Panc1 (cell line): ENCODE measurements at regions not wholly inside any gene's neighbourhood (a gene's known extent, or its start where the extent isn't known, plus 50 kb on each side); places are given as distances from the start of the nearest gene placed in this dataset.

Source experiments
- CTCF ChIP-seq: fragments of 450-650 bp; IDR thresholded peaks from 2 replicates; pipeline ENCODE4 v1.5.1; 2017; ENCODE audit warnings: mild to moderate bottlenecking
- POLR2AphosphoS5 ChIP-seq: IDR thresholded peaks from 2 replicates; pipeline ENCODE4 v1.6.1; 2012; ENCODE audit warnings: mild to moderate bottlenecking, low read depth, low read length, moderate library complexity
- SIN3A ChIP-seq: IDR thresholded peaks from 2 replicates; pipeline ENCODE4 v1.6.1; 2012; ENCODE audit warnings: low read depth, mild to moderate bottlenecking, low read length, moderate library complexity, borderline replicate concordance; ENCODE audit not compliant: insufficient read depth
- TCF7L2 ChIP-seq: IDR thresholded peaks from 2 replicates; pipeline ENCODE4 v1.6.1; 2011; ENCODE audit warnings: mild to moderate bottlenecking, low read depth, low read length, inconsistent platforms
- TF ChIP-seq, protein P1 (sequence below), 2 experiments: IDR thresholded peaks; 2 replicates each; pipeline ENCODE4 v1.6.1; 2011 to 2012; ENCODE audit warnings: low read depth in 2 of 2, control low read depth in 1 of 2, low read length in 1 of 2, mild to moderate bottlenecking in 1 of 2, moderate library complexity in 1 of 2; ENCODE audit not compliant: insufficient read depth in 1 of 2

DNA sequence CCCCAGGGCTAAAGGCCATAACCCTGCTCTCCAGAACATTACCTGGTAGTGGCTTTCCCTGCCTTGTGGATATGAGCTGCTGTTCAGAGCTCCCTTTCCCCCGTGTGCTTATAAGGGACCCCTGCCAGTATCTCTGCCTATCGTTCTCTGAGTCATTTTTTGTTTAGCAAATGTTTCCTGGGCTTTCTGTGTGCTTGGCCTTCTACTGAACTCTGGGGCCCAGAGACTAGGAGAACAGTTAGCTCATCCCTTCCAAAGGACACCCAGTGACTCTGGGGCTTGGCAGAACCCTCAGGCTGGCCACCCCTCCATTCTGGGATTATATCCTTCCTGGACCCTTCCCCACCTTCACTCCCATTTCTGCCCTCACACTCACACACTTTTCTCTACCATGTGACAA is 80.8 kb upstream of the POU3F1 start:
- no peak for TF ChIP-seq CTCF
- no peak for TF ChIP-seq POLR2AphosphoS5
- TF ChIP-seq, protein P1, sequence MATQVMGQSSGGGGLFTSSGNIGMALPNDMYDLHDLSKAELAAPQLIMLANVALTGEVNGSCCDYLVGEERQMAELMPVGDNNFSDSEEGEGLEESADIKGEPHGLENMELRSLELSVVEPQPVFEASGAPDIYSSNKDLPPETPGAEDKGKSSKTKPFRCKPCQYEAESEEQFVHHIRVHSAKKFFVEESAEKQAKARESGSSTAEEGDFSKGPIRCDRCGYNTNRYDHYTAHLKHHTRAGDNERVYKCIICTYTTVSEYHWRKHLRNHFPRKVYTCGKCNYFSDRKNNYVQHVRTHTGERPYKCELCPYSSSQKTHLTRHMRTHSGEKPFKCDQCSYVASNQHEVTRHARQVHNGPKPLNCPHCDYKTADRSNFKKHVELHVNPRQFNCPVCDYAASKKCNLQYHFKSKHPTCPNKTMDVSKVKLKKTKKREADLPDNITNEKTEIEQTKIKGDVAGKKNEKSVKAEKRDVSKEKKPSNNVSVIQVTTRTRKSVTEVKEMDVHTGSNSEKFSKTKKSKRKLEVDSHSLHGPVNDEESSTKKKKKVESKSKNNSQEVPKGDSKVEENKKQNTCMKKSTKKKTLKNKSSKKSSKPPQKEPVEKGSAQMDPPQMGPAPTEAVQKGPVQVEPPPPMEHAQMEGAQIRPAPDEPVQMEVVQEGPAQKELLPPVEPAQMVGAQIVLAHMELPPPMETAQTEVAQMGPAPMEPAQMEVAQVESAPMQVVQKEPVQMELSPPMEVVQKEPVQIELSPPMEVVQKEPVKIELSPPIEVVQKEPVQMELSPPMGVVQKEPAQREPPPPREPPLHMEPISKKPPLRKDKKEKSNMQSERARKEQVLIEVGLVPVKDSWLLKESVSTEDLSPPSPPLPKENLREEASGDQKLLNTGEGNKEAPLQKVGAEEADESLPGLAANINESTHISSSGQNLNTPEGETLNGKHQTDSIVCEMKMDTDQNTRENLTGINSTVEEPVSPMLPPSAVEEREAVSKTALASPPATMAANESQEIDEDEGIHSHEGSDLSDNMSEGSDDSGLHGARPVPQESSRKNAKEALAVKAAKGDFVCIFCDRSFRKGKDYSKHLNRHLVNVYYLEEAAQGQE (IDR thresholded peaks at IDR 0.05; ENCODE audit: insufficient read depth in 1 of 2, low read depth in 2 of 2, low read length in 1 of 2): no peak
- TF ChIP-seq SIN3A: no peak
- TF ChIP-seq TCF7L2: no peak
